ENCODE measurements at regions not wholly inside any gene's neighbourhood (a gene's known extent, or its start where the extent isn't known, plus 50 kb on each side); places are given as distances from the start of the nearest gene placed in this dataset.

DNA sequence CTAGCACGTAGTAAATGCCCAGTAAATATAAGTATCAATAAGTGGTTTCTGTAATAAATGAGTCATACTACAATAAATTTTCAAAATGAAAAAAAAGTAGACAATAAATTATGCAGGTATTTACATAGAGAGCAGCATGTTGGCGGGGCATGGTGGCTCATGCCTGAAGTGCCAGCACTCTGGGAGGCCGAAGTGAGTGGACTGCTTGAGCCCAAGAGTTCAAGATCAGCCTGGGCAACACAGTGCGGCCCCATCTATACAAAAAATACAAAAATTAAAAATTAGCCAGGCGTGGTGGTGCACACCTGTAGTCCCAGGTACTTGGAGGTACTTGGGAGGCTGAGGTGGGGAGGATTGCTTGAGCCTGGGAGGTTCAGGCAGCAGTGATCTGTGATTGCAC is 509.3 kb upstream of the KLF6 start:
- no peaks in the 10 kb centered on the region for H3K4me1 ChIP-seq
- no peak overlapping the region for H3K4me3 ChIP-seq
- no peak for DNase-seq (ENCODE audit: low spot score in 2 of 2)
- H3K9me3 ChIP-seq = no peaks in the 10 kb centered on the region
- no peaks in the 10 kb centered on the region for H3K27me3 ChIP-seq
- no peak overlapping the region for H3K27ac ChIP-seq
- no peak for TF ChIP-seq POLR2AphosphoS5 (IDR thresholded peaks at IDR 0.05)
- no peak for TF ChIP-seq POLR2A (IDR thresholded peaks at IDR 0.05)
- no peak for TF ChIP-seq EP300 (IDR thresholded peaks at IDR 0.05)
- TF ChIP-seq, protein P1, sequence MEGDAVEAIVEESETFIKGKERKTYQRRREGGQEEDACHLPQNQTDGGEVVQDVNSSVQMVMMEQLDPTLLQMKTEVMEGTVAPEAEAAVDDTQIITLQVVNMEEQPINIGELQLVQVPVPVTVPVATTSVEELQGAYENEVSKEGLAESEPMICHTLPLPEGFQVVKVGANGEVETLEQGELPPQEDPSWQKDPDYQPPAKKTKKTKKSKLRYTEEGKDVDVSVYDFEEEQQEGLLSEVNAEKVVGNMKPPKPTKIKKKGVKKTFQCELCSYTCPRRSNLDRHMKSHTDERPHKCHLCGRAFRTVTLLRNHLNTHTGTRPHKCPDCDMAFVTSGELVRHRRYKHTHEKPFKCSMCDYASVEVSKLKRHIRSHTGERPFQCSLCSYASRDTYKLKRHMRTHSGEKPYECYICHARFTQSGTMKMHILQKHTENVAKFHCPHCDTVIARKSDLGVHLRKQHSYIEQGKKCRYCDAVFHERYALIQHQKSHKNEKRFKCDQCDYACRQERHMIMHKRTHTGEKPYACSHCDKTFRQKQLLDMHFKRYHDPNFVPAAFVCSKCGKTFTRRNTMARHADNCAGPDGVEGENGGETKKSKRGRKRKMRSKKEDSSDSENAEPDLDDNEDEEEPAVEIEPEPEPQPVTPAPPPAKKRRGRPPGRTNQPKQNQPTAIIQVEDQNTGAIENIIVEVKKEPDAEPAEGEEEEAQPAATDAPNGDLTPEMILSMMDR (IDR thresholded peaks at IDR 0.05) = no peak
- no peaks in the 10 kb centered on the region for H3K36me3 ChIP-seq
- 85% methylated on average over 5 of the region's 5 CpGs for WGBS

DNA sequence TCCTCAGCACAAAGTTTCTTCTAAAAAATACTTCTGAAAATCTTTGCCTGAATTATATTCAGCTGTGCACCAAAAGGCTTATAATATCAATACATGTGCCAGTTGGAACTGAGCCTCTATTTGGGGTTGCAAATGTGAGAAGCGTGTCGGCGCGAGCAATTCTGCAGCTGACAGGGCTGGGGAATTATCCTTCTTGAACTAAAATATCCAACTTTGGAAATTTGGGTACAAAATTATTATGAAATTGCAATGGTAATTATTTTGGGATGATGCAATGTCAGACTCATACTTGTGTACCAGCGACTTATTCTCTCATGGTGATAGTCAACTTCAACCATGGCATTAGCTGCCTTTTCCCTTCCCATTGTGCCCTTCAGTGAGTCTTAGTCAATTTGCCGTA is 507.0 kb upstream of the KLF6 start:
- peak in 1 of 3 donors; percentile 9 for TF ChIP-seq POLR2AphosphoS5 (IDR thresholded peaks at IDR 0.05)
- TF ChIP-seq EP300 (IDR thresholded peaks at IDR 0.05) = no peak
- peak overlapping the region; percentile 8 for H3K27ac ChIP-seq

DNA sequence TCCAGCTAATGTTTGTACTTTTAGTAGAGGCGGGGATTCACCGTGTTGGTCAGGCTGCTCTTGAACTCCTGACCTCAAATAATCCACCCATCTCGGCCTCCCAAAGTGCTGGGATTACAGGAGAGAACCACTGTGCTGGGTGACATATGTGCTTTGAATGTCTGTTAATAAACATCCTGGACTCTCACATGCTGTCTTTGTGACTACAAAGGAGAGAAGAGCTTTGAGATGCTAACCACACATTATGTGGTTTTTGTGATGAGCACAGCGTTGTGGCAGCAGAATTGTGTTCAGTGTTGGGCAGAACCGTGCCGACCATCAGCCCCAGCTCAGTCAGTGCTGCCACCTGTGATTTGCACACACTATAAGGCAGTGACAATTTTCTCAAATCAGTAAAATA is 500.1 kb upstream of the KLF6 start:
- Histone ChIP-seq H3K36me3 (no peaks in the 10 kb centered on the region), H3K4me1 (peaks cover 26% of the 10 kb centered on the region), H3K9me3 (no peaks in the 10 kb centered on the region), H3K27ac (peak overlapping the region; percentile 84), H3K4me3 (no peak overlapping the region), H3K27me3 (no peaks in the 10 kb centered on the region)
- 79% methylated on average over 6 of the region's 6 CpGs for WGBS
- no peak for DNase-seq (ENCODE audit: low spot score in 2 of 2)
- TF ChIP-seq POLR2A (IDR thresholded peaks at IDR 0.05) (no peak), EP300 (IDR thresholded peaks at IDR 0.05) (no peak), POLR2AphosphoS5 (IDR thresholded peaks at IDR 0.05) (no peak)
- TF ChIP-seq, protein P1 (IDR thresholded peaks at IDR 0.05) = no peak

More for the DNA sequence above, 507.0 kb upstream of the KLF6 start:
- Histone ChIP-seq H3K27me3 (no peaks in the 10 kb centered on the region), H3K36me3 (no peaks in the 10 kb centered on the region), H3K4me1 (no peaks in the 10 kb centered on the region), H3K9me3 (no peaks in the 10 kb centered on the region), H3K4me3 (no peak overlapping the region)
- 41% methylated on average over 6 of the region's 6 CpGs for WGBS
- no peak for DNase-seq (ENCODE audit: low spot score in 2 of 2)

DNA sequence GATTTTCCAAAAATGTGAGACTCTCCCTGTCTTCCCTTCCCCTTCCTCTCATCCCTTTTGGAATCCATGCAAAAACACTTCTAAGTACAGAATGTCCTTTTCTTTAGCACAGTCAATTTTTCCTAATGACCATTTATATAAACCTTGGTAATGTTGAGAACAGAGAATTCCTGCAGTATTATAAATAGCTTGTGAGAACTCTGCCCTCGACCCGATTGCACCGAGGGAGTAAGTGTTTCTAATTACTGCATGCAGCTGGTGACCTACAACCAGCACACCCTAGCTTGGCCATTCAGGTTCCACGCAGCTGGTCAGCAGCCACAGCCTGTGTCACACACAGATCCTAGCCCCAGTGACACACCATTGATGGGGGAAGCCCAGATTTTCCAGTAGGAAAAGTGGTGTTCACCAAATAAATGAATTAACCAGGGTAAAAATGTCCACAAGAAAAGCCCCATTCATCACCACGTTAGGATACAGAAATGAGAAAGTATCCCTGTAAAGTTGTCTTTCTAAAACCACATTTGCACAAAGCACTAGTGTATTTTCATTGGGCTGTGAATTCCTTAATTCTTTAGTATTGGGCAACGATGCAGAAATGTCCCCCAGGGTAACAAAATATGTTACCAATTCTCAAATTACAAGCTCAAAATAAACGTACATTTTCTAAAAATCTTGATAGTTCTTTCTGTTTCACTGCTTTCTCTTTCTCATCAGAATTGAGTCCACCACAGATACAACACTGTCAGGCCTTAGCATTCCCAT is 499.0 kb upstream of the KLF6 start:
- H3K36me3 ChIP-seq = no peaks in the 10 kb centered on the region
- H3K9me3 ChIP-seq = no peaks in the 10 kb centered on the region
- TF ChIP-seq EP300 (IDR thresholded peaks at IDR 0.05) = peak; percentile 96
- TF ChIP-seq POLR2AphosphoS5 (IDR thresholded peaks at IDR 0.05) = peak in 2 of 3 donors; percentile 64 to 70
- TF ChIP-seq, protein P1 (IDR thresholded peaks at IDR 0.05) = no peak
- peak in 1 of 2 donors; percentile 20 for TF ChIP-seq POLR2A (IDR thresholded peaks at IDR 0.05)
- no peaks in the 10 kb centered on the region for H3K27me3 ChIP-seq
- DNase-seq (ENCODE audit: low spot score in 2 of 2) = peak in 1 of 2 donors; percentile 77
- no peak overlapping the region for H3K4me3 ChIP-seq
- H3K27ac ChIP-seq = peak overlapping the region; percentile 84
- peaks cover 37% of the 10 kb centered on the region for H3K4me1 ChIP-seq
- WGBS = 48% methylated on average over 7 of the region's 7 CpGs

DNA sequence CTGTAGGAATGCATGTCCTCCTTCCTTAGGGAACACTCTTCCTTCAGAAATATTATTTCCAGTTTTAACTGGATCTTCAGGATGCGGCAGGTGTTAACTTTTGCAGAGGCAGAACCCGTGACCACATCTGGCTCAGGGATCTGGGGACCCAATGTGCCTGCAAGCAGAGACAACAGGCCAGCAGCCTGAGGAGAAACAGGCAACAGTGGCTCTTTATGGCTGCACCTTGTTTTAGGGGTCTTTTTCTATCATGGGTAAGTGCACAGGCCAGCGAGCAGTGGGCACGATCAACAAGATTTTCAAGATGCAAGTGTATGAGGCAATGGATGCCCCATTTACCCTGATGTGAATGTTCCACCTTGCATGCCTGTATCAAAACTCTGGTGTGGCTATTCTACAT is 497.5 kb upstream of the KLF6 start:
- Histone ChIP-seq H3K4me3 (no peak overlapping the region), H3K36me3 (no peaks in the 10 kb centered on the region), H3K4me1 (peaks cover 37% of the 10 kb centered on the region), H3K27ac (peak overlapping the region; percentile 84), H3K9me3 (no peaks in the 10 kb centered on the region), H3K27me3 (no peaks in the 10 kb centered on the region)
- 90% methylated on average over 4 of the region's 4 CpGs for WGBS
- no peak for DNase-seq (ENCODE audit: low spot score in 2 of 2)
- TF ChIP-seq, protein P1 (IDR thresholded peaks at IDR 0.05) = no peak
- TF ChIP-seq POLR2A (IDR thresholded peaks at IDR 0.05) (no peak), EP300 (IDR thresholded peaks at IDR 0.05) (no peak), POLR2AphosphoS5 (IDR thresholded peaks at IDR 0.05) (no peak)
